Neural cell (in vitro differentiated cells): ENCODE measurements at regions not wholly inside any gene's neighbourhood (a gene's known extent, or its start where the extent isn't known, plus 50 kb on each side); places are given as distances from the start of the nearest gene placed in this dataset.

Experiments used
- H2AFZ ChIP-seq: fragments of 200-600, 300-800 bp; sonication (generic), shearing (Covaris generic); 2 replicates; pipeline ENCODE4 v1.6.0; 2014; ENCODE audit warnings: low read depth, mild to moderate bottlenecking, antibody characterized with exemption, low read length, moderate library complexity
- H3F3A ChIP-seq: fragments of 200-600 bp; shearing (Covaris generic); 2 replicates; pipeline ENCODE4 v1.6.1; 2016; ENCODE audit warnings: mild to moderate bottlenecking, moderate library complexity, mixed read lengths, antibody characterized with exemption, low read length; ENCODE audit not compliant: insufficient read depth, poor library complexity, severe bottlenecking
- H3K27ac ChIP-seq: fragments of 200-600, 300-800 bp; sonication (generic), shearing (Covaris generic); 2 replicates; pipeline ENCODE4 v1.5.1; 2014; ENCODE audit warnings: mild to moderate bottlenecking, low read length, moderate library complexity
- H3K27me3 ChIP-seq: fragments of 300-800, 200-600 bp; sonication (generic), shearing (Covaris generic); 2 replicates; pipeline ENCODE4 v1.6.0; 2014; ENCODE audit warnings: mild to moderate bottlenecking, low read depth, low read length, moderate library complexity; ENCODE audit not compliant: insufficient read depth
- H3K36me3 ChIP-seq: fragments of 300-800, 200-600 bp; sonication (generic), shearing (Covaris generic); 2 replicates; pipeline ENCODE4 v1.5.1; 2014; ENCODE audit warnings: mild to moderate bottlenecking, antibody characterized with exemption, low read length, moderate library complexity; ENCODE audit not compliant: insufficient read depth
- H3K4me2 ChIP-seq: fragments of 300-800, 200-600 bp; sonication (generic), shearing (Covaris generic); 2 replicates; pipeline ENCODE4 v1.6.0; 2014; ENCODE audit warnings: mild to moderate bottlenecking, low read length
- H3K4me3 ChIP-seq: fragments of 300-800, 200-600 bp; sonication (generic), shearing (Covaris generic); 2 replicates; pipeline ENCODE4 v1.5.1; 2014; ENCODE audit warnings: mild to moderate bottlenecking, low read length, moderate library complexity
- H3K79me2 ChIP-seq: fragments of 200-600 bp; shearing (Covaris generic); replicated peaks from 2 replicates; pipeline ENCODE4 v1.6.0; 2014; ENCODE audit warnings: mild to moderate bottlenecking, low read length, moderate library complexity; ENCODE audit not compliant: insufficient read depth
- H3K9ac ChIP-seq: fragments of 300-800, 200-600 bp; sonication (generic), shearing (Covaris generic); 2 replicates; pipeline ENCODE4 v1.6.1; 2016; ENCODE audit warnings: mild to moderate bottlenecking, low read length, mixed read lengths
- H3K9me2 ChIP-seq: fragments of 200-600 bp; shearing (Covaris generic); 2 replicates; pipeline ENCODE4 v1.6.1; 2016; ENCODE audit warnings: mild to moderate bottlenecking, low read length, mixed read lengths; ENCODE audit not compliant: insufficient read depth
- H3K9me3 ChIP-seq: fragments of 200-600, 300-800 bp; sonication (generic), shearing (Covaris generic); 2 replicates; pipeline ENCODE4 v1.6.1; 2016; ENCODE audit warnings: mild to moderate bottlenecking, mixed run types, low read length, moderate library complexity, mixed read lengths
- H4K20me1 ChIP-seq: fragments of 200-600 bp; shearing (Covaris generic); 2 replicates; pipeline ENCODE4 v1.6.1; 2016; ENCODE audit warnings: mild to moderate bottlenecking, mixed run types; ENCODE audit not compliant: insufficient read depth
- EP300 ChIP-seq: fragments of 450-650 bp; conservative IDR thresholded peaks from 2 replicates; pipeline ENCODE4 v1.6.1; 2014; ENCODE audit warnings: antibody characterized with exemption, mild to moderate bottlenecking, moderate library complexity; ENCODE audit not compliant: poor library complexity, severe bottlenecking
- EZH2 ChIP-seq: fragments of 200-600, 300-800 bp; shearing (Covaris generic), sonication (generic); IDR thresholded peaks from 2 replicates; pipeline ENCODE4 v1.6.1; 2014; ENCODE audit warnings: antibody characterized with exemption, low read length, borderline replicate concordance, mild to moderate bottlenecking; ENCODE audit not compliant: insufficient read depth, poor library complexity, severe bottlenecking
- MXI1 ChIP-seq: fragments of 450-650 bp; conservative IDR thresholded peaks from 2 replicates; pipeline ENCODE4 v1.6.1; 2014; ENCODE audit warnings: antibody characterized with exemption, mild to moderate bottlenecking; ENCODE audit not compliant: poor library complexity, severe bottlenecking
- POLR2AphosphoS5 ChIP-seq: IDR thresholded peaks from 2 replicates; pipeline ENCODE4 v1.6.1; 2012
- RAD21 ChIP-seq: fragments of 450-650 bp; conservative IDR thresholded peaks from 2 replicates; pipeline ENCODE4 v1.6.1; 2014; ENCODE audit warnings: antibody characterized with exemption, mild to moderate bottlenecking, moderate library complexity
- REST ChIP-seq: IDR thresholded peaks from 2 replicates; pipeline ENCODE4 v1.6.1; 2012; ENCODE audit warnings: borderline replicate concordance
- SMC3 ChIP-seq: fragments of 450-650 bp; conservative IDR thresholded peaks from 2 replicates; pipeline ENCODE4 v1.6.1; 2014; ENCODE audit warnings: antibody characterized with exemption, mild to moderate bottlenecking, moderate library complexity; ENCODE audit not compliant: poor library complexity
- TAF1 ChIP-seq: IDR thresholded peaks from 2 replicates; pipeline ENCODE4 v1.6.1; 2012; ENCODE audit warnings: low read depth
- TF ChIP-seq, protein P1 (sequence below): fragments of 450-650 bp; IDR thresholded peaks from 2 replicates; pipeline ENCODE4 v1.5.1; 2014; ENCODE audit warnings: antibody characterized with exemption, mild to moderate bottlenecking, moderate library complexity; ENCODE audit not compliant: poor library complexity, severe bottlenecking

DNA sequence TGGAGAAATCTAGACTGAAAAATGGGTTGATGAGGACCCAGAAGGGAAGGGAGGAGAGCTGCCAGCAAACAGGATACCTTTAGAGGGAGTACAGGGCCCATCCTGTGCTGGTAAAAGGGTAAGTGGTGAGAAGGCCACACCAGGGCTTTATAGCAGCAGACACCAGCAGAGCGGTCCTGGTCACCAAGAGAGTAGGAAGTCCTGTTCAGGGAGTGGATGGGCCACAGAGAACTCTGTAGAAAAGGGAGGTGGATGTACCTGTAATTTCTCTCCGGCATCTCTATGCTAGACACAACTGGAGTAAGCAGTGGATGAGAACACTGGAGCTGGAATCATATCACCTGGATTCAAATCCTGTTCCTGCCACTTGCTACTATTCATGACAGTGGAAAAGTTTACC is 867.2 kb downstream of the CCSER2 start:
- H3F3A ChIP-seq: no peaks in the 10 kb centered on the region
- H3K4me3 ChIP-seq: peak overlapping the region; percentile 44
- no peaks in the 10 kb centered on the region for H3K36me3 ChIP-seq
- no peaks in the 10 kb centered on the region for H3K9me3 ChIP-seq
- H2AFZ ChIP-seq: no peak overlapping the region
- no peaks in the 10 kb centered on the region for H4K20me1 ChIP-seq
- H3K27ac ChIP-seq: no peak overlapping the region
- TF ChIP-seq, protein P1, sequence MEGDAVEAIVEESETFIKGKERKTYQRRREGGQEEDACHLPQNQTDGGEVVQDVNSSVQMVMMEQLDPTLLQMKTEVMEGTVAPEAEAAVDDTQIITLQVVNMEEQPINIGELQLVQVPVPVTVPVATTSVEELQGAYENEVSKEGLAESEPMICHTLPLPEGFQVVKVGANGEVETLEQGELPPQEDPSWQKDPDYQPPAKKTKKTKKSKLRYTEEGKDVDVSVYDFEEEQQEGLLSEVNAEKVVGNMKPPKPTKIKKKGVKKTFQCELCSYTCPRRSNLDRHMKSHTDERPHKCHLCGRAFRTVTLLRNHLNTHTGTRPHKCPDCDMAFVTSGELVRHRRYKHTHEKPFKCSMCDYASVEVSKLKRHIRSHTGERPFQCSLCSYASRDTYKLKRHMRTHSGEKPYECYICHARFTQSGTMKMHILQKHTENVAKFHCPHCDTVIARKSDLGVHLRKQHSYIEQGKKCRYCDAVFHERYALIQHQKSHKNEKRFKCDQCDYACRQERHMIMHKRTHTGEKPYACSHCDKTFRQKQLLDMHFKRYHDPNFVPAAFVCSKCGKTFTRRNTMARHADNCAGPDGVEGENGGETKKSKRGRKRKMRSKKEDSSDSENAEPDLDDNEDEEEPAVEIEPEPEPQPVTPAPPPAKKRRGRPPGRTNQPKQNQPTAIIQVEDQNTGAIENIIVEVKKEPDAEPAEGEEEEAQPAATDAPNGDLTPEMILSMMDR: no peak
- TF ChIP-seq TAF1 (no peak), MXI1 (no peak), REST (no peak), EP300 (no peak), EZH2 (no peak), RAD21 (no peak), SMC3 (no peak), POLR2AphosphoS5 (no peak)
- H3K9me2 ChIP-seq: no peaks in the 10 kb centered on the region
- no peak overlapping the region for H3K4me2 ChIP-seq
- H3K9ac ChIP-seq: no peak overlapping the region
- no peaks in the 10 kb centered on the region for H3K27me3 ChIP-seq
- no peaks in the 10 kb centered on the region for H3K79me2 ChIP-seq

GRCh38 chr10:85204814-85205213 is 876.4 kb downstream of the CCSER2 start:
- Histone ChIP-seq H3K9me2 (no peaks in the 10 kb centered on the region), H3K4me2 (no peak overlapping the region), H4K20me1 (no peaks in the 10 kb centered on the region), H3K36me3 (no peaks in the 10 kb centered on the region), H3K27ac (no peak overlapping the region), H3F3A (no peaks in the 10 kb centered on the region), H2AFZ (no peak overlapping the region), H3K27me3 (no peaks in the 10 kb centered on the region), H3K9ac (no peak overlapping the region), H3K79me2 (no peaks in the 10 kb centered on the region), H3K4me3 (no peak overlapping the region), H3K9me3 (no peaks in the 10 kb centered on the region)
- TF ChIP-seq EP300 (no peak), POLR2AphosphoS5 (no peak), MXI1 (no peak), EZH2 (no peak), RAD21 (no peak), SMC3 (no peak), TAF1 (no peak), REST (no peak)
- TF ChIP-seq, protein P1: no peak
